ENCODE measurements at regions not wholly inside any gene's neighbourhood (a gene's known extent, or its start where the extent isn't known, plus 50 kb on each side); places are given as distances from the start of the nearest gene placed in this dataset.

- Histone ChIP-seq H2AFZ (ENCODE audit: control insufficient read depth, low read length) (no peak overlapping the region), H3K9me3 (ENCODE audit: control insufficient read depth, low read depth, low read length) (no peaks in the 10 kb centered on the region), H3K36me3 (ENCODE audit: control insufficient read depth in 2 of 2, extremely low read depth in 1 of 2, insufficient read depth in 2 of 2, low read length in 2 of 2) (no peaks in the 10 kb centered on the region), H3K27ac (ENCODE audit: control insufficient read depth, insufficient read depth, low read length) (no peak overlapping the region), H3K4me3 (ENCODE audit: control insufficient read depth in 2 of 3, extremely low read depth in 1 of 3, insufficient read depth in 2 of 3, low read depth in 1 of 3, low read length in 3 of 3) (no peak overlapping the region), H3K4me1 (ENCODE audit: control insufficient read depth, extremely low read depth, insufficient read depth, low read length) (no peaks in the 10 kb centered on the region), H3K27me3 (ENCODE audit: control insufficient read depth, extremely low read depth, insufficient read depth, low read length) (no peaks in the 10 kb centered on the region), H3K79me2 (ENCODE audit: control insufficient read depth, insufficient read depth, low read length) (no peaks in the 10 kb centered on the region), H3K9ac (ENCODE audit: control insufficient read depth, extremely low read depth, insufficient read depth, low read length) (no peak overlapping the region), H3K4me2 (ENCODE audit: control insufficient read depth, extremely low read depth, insufficient read depth, low read depth, low read length) (no peak overlapping the region), H4K20me1 (ENCODE audit: control insufficient read depth, extremely low read depth, insufficient read depth, low read length) (no peaks in the 10 kb centered on the region), H3K9me1 (ENCODE audit: control insufficient read depth, extremely low read depth, insufficient read depth, low read length) (no peaks in the 10 kb centered on the region)
- DNase-seq (ENCODE audit: low read depth, low spot score): no peak
- no peak for FAIRE-seq
- dilution Hi-C loops (cut with MboI; ENCODE audit: extremely low pct_ligation_motif_present, low sequenced_read_pairs): no loop called here
- TF ChIP-seq EZH2 (IDR thresholded peaks at IDR 0.05; ENCODE audit: low read length) (no peak), CTCF (optimal IDR thresholded peaks at IDR 0.05 in 1 of 3, IDR thresholded peaks at IDR 0.05 in 1 of 3, conservative IDR thresholded peaks at IDR 0.05 in 1 of 3; ENCODE audit: extremely low read depth in 1 of 3, insufficient read depth in 2 of 3, low read length in 3 of 3) (no peak)
Observed at GRCh38 chr7:81158189-81158588, 239.3 kb upstream of the SEMA3C start.

GRCh38 chr7:81155654-81156373 lies 237.0 kb upstream of the SEMA3C start:
- Histone ChIP-seq H2AFZ (ENCODE audit: control insufficient read depth, low read length) (no peak overlapping the region), H3K4me1 (ENCODE audit: control insufficient read depth, extremely low read depth, insufficient read depth, low read length) (no peaks in the 10 kb centered on the region), H3K4me3 (ENCODE audit: control insufficient read depth in 2 of 3, extremely low read depth in 1 of 3, insufficient read depth in 2 of 3, low read depth in 1 of 3, low read length in 3 of 3) (no peak overlapping the region), H3K9me3 (ENCODE audit: control insufficient read depth, low read depth, low read length) (no peaks in the 10 kb centered on the region), H4K20me1 (ENCODE audit: control insufficient read depth, extremely low read depth, insufficient read depth, low read length) (no peaks in the 10 kb centered on the region), H3K27me3 (ENCODE audit: control insufficient read depth, extremely low read depth, insufficient read depth, low read length) (no peaks in the 10 kb centered on the region), H3K9ac (ENCODE audit: control insufficient read depth, extremely low read depth, insufficient read depth, low read length) (no peak overlapping the region), H3K27ac (ENCODE audit: control insufficient read depth, insufficient read depth, low read length) (no peak overlapping the region), H3K79me2 (ENCODE audit: control insufficient read depth, insufficient read depth, low read length) (no peaks in the 10 kb centered on the region), H3K4me2 (ENCODE audit: control insufficient read depth, extremely low read depth, insufficient read depth, low read depth, low read length) (no peak overlapping the region), H3K36me3 (ENCODE audit: control insufficient read depth in 2 of 2, extremely low read depth in 1 of 2, insufficient read depth in 2 of 2, low read length in 2 of 2) (no peaks in the 10 kb centered on the region), H3K9me1 (ENCODE audit: control insufficient read depth, extremely low read depth, insufficient read depth, low read length) (no peaks in the 10 kb centered on the region)
- dilution Hi-C loops (cut with MboI; ENCODE audit: extremely low pct_ligation_motif_present, low sequenced_read_pairs): no loop called here
- no peak for DNase-seq (ENCODE audit: low read depth, low spot score)
- no peak for TF ChIP-seq EZH2 (IDR thresholded peaks at IDR 0.05; ENCODE audit: low read length)
- TF ChIP-seq CTCF (optimal IDR thresholded peaks at IDR 0.05 in 1 of 3, IDR thresholded peaks at IDR 0.05 in 1 of 3, conservative IDR thresholded peaks at IDR 0.05 in 1 of 3; ENCODE audit: extremely low read depth in 1 of 3, insufficient read depth in 2 of 3, low read length in 3 of 3): no peak
- FAIRE-seq: no peak
